Gastroesophageal sphincter (tissue), 3 donors: ENCODE measurements at regions not wholly inside any gene's neighbourhood (a gene's known extent, or its start where the extent isn't known, plus 50 kb on each side); places are given as distances from the start of the nearest gene placed in this dataset.

Experiments used
- CTCF ChIP-seq, 4 experiments: fragments of 200-600 bp in 2 of 4; fragments of 450-650 bp in 2 of 4; sonication (generic) in 1 of 4; IDR thresholded peaks; one replicate each; pipeline ENCODE4 v1.5.1; 2017 to 2019; ENCODE audit warnings: antibody characterized with exemption in 4 of 4, mild to moderate bottlenecking in 2 of 4, moderate library complexity in 2 of 4
- POLR2A ChIP-seq, 2 donors: fragments of 450-650 bp; IDR thresholded peaks; one replicate each; pipeline ENCODE4 v1.6.1; 2017; ENCODE audit warnings: antibody characterized with exemption in 2 of 2, mild to moderate bottlenecking in 2 of 2, moderate library complexity in 1 of 2
- POLR2AphosphoS5 ChIP-seq: sonication (generic); formaldehyde crosslinking; IDR thresholded peaks from one replicate; pipeline ENCODE4 v1.6.1; 2017; ENCODE audit warnings: antibody characterized with exemption

DNA sequence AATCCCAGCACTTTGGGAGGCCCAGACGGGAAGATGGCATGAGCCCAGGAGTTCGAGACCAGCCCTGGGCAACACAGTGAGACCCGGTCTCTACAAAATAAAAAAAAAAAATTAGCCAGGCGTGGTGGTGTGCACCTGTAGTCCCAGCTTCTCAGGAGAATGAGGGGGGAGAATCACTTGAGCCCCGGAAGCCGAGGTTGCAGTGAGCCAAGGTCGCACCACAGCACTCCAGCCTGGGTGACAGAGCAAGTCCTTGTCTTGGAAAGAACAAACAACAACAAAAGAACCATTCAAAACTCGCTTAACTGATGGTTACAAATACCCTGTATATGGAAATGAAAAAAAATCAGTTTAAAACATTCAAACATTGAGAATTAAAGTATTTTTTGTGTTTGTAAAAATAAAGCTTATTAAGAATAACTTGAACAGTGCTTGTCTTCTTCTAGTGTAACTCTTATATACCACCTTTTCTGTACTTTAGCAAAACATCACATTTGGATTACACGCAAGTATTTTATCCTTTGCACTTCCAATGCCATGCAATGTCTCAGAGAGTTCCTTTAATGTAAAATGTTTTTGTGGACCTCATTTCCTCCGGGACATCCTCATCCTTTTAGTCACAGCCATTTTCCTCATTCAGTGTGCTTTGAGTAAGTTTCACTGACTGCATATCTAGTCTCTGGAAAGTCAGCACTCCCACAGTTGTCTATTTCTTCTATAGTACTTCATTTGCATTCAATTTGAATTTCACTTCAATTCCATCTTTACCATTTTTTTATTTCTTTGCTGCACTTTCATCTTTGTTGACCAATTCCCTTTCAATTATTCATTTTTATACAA is 113.0 kb upstream of the GOLGA8J start:
- TF ChIP-seq POLR2AphosphoS5 = no peak
- TF ChIP-seq POLR2A (IDR thresholded peaks at IDR 0.05) = no peak
- no peak for TF ChIP-seq CTCF (IDR thresholded peaks at IDR 0.05)
